Thyroid gland (tissue), 4 donors: ENCODE measurements at regions not wholly inside any gene's neighbourhood (a gene's known extent, or its start where the extent isn't known, plus 50 kb on each side); places are given as distances from the start of the nearest gene placed in this dataset.

ENCODE experiments used
- DNase-seq, 2 donors: peaks; one replicate each; pipeline ENCODE4 v3.0.0-alpha.2; 2019
- H3K27ac ChIP-seq, 3 donors: fragments of 200-600 bp; sonication (generic); 1 replicate in 2 of 3; 2 replicates in 1 of 3; pipeline ENCODE4 v1.5.1; 2016 to 2019; ENCODE audit warnings: mild to moderate bottlenecking in 1 of 3, moderate library complexity in 1 of 3
- H3K27me3 ChIP-seq: fragments of 200-600 bp; sonication (generic); one replicate; pipeline ENCODE4 v1.5.1; 2019
- H3K36me3 ChIP-seq, 2 donors: fragments of 200-600 bp; sonication (generic); one replicate each; pipeline ENCODE4 v1.5.1; 2016 to 2019
- H3K4me1 ChIP-seq, 2 donors: fragments of 200-600 bp; sonication (generic); one replicate each; pipeline ENCODE4 v1.5.1; 2017 to 2019
- H3K4me3 ChIP-seq, 3 donors: fragments of 200-600 bp; sonication (generic); replicated peaks in 1 of 3; 1 replicate in 2 of 3; 2 replicates in 1 of 3; pipeline ENCODE4 v1.5.1; 2016; ENCODE audit warnings: mild to moderate bottlenecking in 1 of 3
- H3K9me3 ChIP-seq: fragments of 200-600 bp; sonication (generic); one replicate; pipeline ENCODE4 v1.5.1; 2017
- POLR2A ChIP-seq, 2 donors: fragments of 450-650 bp; IDR thresholded peaks; one replicate each; pipeline ENCODE4 v1.6.1; 2017; ENCODE audit warnings: antibody characterized with exemption in 2 of 2, mild to moderate bottlenecking in 2 of 2, moderate library complexity in 1 of 2
- WGBS, 2 donors: methylation state at CpG; one replicate each; pipeline ENCODE4 v1.1.5; 2017; 5-methylcytosine and 5-hydroxymethylcytosine counted together
- intact Hi-C: fragments of 100-400 bp; cut with DNase I; formaldehyde crosslinking; loops from one replicate; pipeline ENCODE4 v1.15.1; 2023
- TF ChIP-seq, protein P1 (sequence below), 6 experiments: fragments of 200-600 bp in 3 of 6; fragments of 450-650 bp in 3 of 6; sonication (generic) in 3 of 6; IDR thresholded peaks; one replicate each; pipeline ENCODE4 v1.5.1; 2016 to 2019; ENCODE audit warnings: antibody characterized with exemption in 6 of 6, mild to moderate bottlenecking in 2 of 6, inconsistent platforms in 1 of 6, moderate library complexity in 1 of 6

- H3K9me3 ChIP-seq = no peaks in the 10 kb centered on the region
- no peaks in the 10 kb centered on the region for H3K36me3 ChIP-seq
- H3K27me3 ChIP-seq = no peaks in the 10 kb centered on the region
- intact Hi-C loops = no loop called here
- no peak overlapping the region for H3K4me3 ChIP-seq
- 72 to 77% methylated on average over 3 of the region's 3 CpGs for WGBS, 2 donors
- TF ChIP-seq POLR2A (IDR thresholded peaks at IDR 0.05) = no peak
- TF ChIP-seq, protein P1, sequence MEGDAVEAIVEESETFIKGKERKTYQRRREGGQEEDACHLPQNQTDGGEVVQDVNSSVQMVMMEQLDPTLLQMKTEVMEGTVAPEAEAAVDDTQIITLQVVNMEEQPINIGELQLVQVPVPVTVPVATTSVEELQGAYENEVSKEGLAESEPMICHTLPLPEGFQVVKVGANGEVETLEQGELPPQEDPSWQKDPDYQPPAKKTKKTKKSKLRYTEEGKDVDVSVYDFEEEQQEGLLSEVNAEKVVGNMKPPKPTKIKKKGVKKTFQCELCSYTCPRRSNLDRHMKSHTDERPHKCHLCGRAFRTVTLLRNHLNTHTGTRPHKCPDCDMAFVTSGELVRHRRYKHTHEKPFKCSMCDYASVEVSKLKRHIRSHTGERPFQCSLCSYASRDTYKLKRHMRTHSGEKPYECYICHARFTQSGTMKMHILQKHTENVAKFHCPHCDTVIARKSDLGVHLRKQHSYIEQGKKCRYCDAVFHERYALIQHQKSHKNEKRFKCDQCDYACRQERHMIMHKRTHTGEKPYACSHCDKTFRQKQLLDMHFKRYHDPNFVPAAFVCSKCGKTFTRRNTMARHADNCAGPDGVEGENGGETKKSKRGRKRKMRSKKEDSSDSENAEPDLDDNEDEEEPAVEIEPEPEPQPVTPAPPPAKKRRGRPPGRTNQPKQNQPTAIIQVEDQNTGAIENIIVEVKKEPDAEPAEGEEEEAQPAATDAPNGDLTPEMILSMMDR (IDR thresholded peaks at IDR 0.05) = no peak
- H3K27ac ChIP-seq = no peak overlapping the region
- H3K4me1 ChIP-seq = no peaks in the 10 kb centered on the region
- no peak for DNase-seq
These were observed 567.1 kb downstream of the TLR4 start for GRCh38 chr9:118271331-118271730.

- Histone ChIP-seq H3K9me3 (no peaks in the 10 kb centered on the region), H3K36me3 (no peaks in the 10 kb centered on the region), H3K4me1 (no peaks in the 10 kb centered on the region), H3K27ac (no peak overlapping the region), H3K27me3 (no peaks in the 10 kb centered on the region), H3K4me3 (no peak overlapping the region)
- 83 to 90% methylated on average over 1 of the region's 1 CpG for WGBS, 2 donors
- TF ChIP-seq POLR2A (IDR thresholded peaks at IDR 0.05) = no peak
- TF ChIP-seq, protein P1 (IDR thresholded peaks at IDR 0.05) = no peak
- intact Hi-C loops = no loop called here
- DNase-seq = no peak
These were observed 567.7 kb downstream of the TLR4 start for GRCh38 chr9:118271936-118272335.

GRCh38 chr9:118273048-118273447 lies 568.8 kb downstream of the TLR4 start:
- no peaks in the 10 kb centered on the region for H3K9me3 ChIP-seq
- no peak overlapping the region for H3K27ac ChIP-seq
- no peaks in the 10 kb centered on the region for H3K4me1 ChIP-seq
- no peak overlapping the region for H3K4me3 ChIP-seq
- TF ChIP-seq, protein P1 (IDR thresholded peaks at IDR 0.05) = no peak
- no peak for TF ChIP-seq POLR2A (IDR thresholded peaks at IDR 0.05)
- no peaks in the 10 kb centered on the region for H3K27me3 ChIP-seq
- no peaks in the 10 kb centered on the region for H3K36me3 ChIP-seq
- no peak for DNase-seq
- intact Hi-C loops = no loop called here

GRCh38 chr9:118276784-118277183 lies 572.6 kb downstream of the TLR4 start:
- no peaks in the 10 kb centered on the region for H3K4me1 ChIP-seq
- H3K36me3 ChIP-seq = no peaks in the 10 kb centered on the region
- H3K9me3 ChIP-seq = no peaks in the 10 kb centered on the region
- no peak for TF ChIP-seq POLR2A (IDR thresholded peaks at IDR 0.05)
- TF ChIP-seq, protein P1 (IDR thresholded peaks at IDR 0.05) = no peak
- intact Hi-C loops = no loop called here
- 76 to 79% methylated on average over 6 of the region's 6 CpGs for WGBS, 2 donors
- no peaks in the 10 kb centered on the region for H3K27me3 ChIP-seq
- H3K27ac ChIP-seq = no peak overlapping the region
- no peak overlapping the region for H3K4me3 ChIP-seq
- DNase-seq = no peak

GRCh38 chr9:118281772-118282171 lies 577.6 kb downstream of the TLR4 start:
- no peaks in the 10 kb centered on the region for H3K27me3 ChIP-seq
- 51 to 62% methylated on average over 3 of the region's 3 CpGs for WGBS, 2 donors
- H3K4me3 ChIP-seq = no peak overlapping the region
- no peaks in the 10 kb centered on the region for H3K36me3 ChIP-seq
- DNase-seq = no peak
- no peak for TF ChIP-seq POLR2A (IDR thresholded peaks at IDR 0.05)
- no peak overlapping the region for H3K27ac ChIP-seq
- no peaks in the 10 kb centered on the region for H3K4me1 ChIP-seq
- no peaks in the 10 kb centered on the region for H3K9me3 ChIP-seq
- intact Hi-C loops = no loop called here

DNA sequence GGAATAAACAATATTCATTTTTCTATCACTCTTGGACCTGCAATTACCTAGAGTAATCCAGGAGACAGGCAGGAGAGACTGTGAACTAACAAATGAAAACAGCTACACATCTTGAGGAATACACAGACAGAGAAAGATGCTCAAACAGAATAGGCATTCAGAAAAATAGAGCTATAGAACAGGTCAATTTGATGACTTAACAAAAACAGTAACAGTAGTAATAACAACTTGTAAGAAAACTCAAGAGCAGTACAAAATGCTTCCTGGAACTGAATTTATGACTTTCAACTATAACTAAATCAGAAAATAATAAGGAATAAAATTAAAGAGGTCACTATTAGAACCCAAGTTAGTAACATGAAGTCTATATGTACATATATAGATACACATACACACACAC lies 579.3 kb downstream of the TLR4 start:
- no peak for TF ChIP-seq POLR2A (IDR thresholded peaks at IDR 0.05)
- TF ChIP-seq, protein P1 (IDR thresholded peaks at IDR 0.05) = no peak
- Histone ChIP-seq H3K27ac (no peak overlapping the region), H3K4me3 (no peak overlapping the region), H3K4me1 (no peaks in the 10 kb centered on the region), H3K9me3 (no peaks in the 10 kb centered on the region), H3K36me3 (no peaks in the 10 kb centered on the region), H3K27me3 (no peaks in the 10 kb centered on the region)
- no peak for DNase-seq
- intact Hi-C loops = no loop called here
